Brain microvascular endothelial cell (primary cell): ENCODE measurements at regions not wholly inside any gene's neighbourhood (a gene's known extent, or its start where the extent isn't known, plus 50 kb on each side); places are given as distances from the start of the nearest gene placed in this dataset.

Experiments
- DNase-seq: peaks from one replicate; pipeline ENCODE4 v3.0.0-alpha.2; 2020
- H3K27ac ChIP-seq: fragments of 250-450 bp; sonication (Bioruptor Pico); 2 replicates; pipeline ENCODE4 v1.5.1; 2020; ENCODE audit warnings: mild to moderate bottlenecking, moderate library complexity
- H3K27me3 ChIP-seq: fragments of 250-450 bp; sonication (Bioruptor Pico); replicated peaks from 2 replicates; pipeline ENCODE4 v1.5.1; 2020; ENCODE audit warnings: mild to moderate bottlenecking
- H3K36me3 ChIP-seq: fragments of 250-450 bp; sonication (Bioruptor Pico); replicated peaks from 2 replicates; pipeline ENCODE4 v1.5.1; 2020; ENCODE audit warnings: mild to moderate bottlenecking
- H3K4me3 ChIP-seq: 2 replicates; pipeline ENCODE4 v1.5.1; 2011; ENCODE audit warnings: low read depth, mild to moderate bottlenecking, control low read depth, low read length, moderate library complexity
- CTCF ChIP-seq: IDR thresholded peaks from 2 replicates; pipeline ENCODE4 v1.5.1; 2011; ENCODE audit warnings: low read depth, mild to moderate bottlenecking, moderate library complexity, low read length, control low read depth, inconsistent platforms; ENCODE audit errors: missing control alignments
- in situ Hi-C: cut with HindIII; loops from 2 replicates; pipeline ENCODE4 v1.10.0; 2017; ENCODE audit warnings: low sequenced_read_pairs, low pct_ligation_motif_present

- no peaks in the 10 kb centered on the region for H3K36me3 ChIP-seq
- H3K27ac ChIP-seq, result no peak overlapping the region
- H3K4me3 ChIP-seq, result no peak overlapping the region
- no peak for DNase-seq
- TF ChIP-seq CTCF, result no peak
- in situ Hi-C loops, result no loop called here
- H3K27me3 ChIP-seq, result no peaks in the 10 kb centered on the region
Observed at GRCh38 chr6:130575557-130575956, 209.7 kb downstream of the TMEM200A start.

GRCh38 chr6:130575971-130576370 lies 210.2 kb downstream of the TMEM200A start:
- Histone ChIP-seq H3K27ac (no peak overlapping the region), H3K4me3 (no peak overlapping the region), H3K27me3 (no peaks in the 10 kb centered on the region), H3K36me3 (no peaks in the 10 kb centered on the region)
- no peak for TF ChIP-seq CTCF
- in situ Hi-C loops, result no loop called here
- no peak for DNase-seq

GRCh38 chr6:130577178-130577919 lies 211.5 kb downstream of the TMEM200A start:
- Histone ChIP-seq H3K4me3 (no peak overlapping the region), H3K36me3 (no peaks in the 10 kb centered on the region), H3K27me3 (no peaks in the 10 kb centered on the region), H3K27ac (no peak overlapping the region)
- DNase-seq, result no peak
- no peak for TF ChIP-seq CTCF
- in situ Hi-C loops, result no loop called here

GRCh38 chr6:130578713-130579112 lies 212.9 kb downstream of the TMEM200A start:
- Histone ChIP-seq H3K27me3 (no peaks in the 10 kb centered on the region), H3K4me3 (no peak overlapping the region), H3K36me3 (no peaks in the 10 kb centered on the region), H3K27ac (no peak overlapping the region)
- no peak for TF ChIP-seq CTCF
- in situ Hi-C loops, result no loop called here
- no peak for DNase-seq

- DNase-seq, result no peak
- in situ Hi-C loops, result no loop called here
- Histone ChIP-seq H3K4me3 (no peak overlapping the region), H3K27me3 (no peaks in the 10 kb centered on the region), H3K36me3 (no peaks in the 10 kb centered on the region), H3K27ac (no peak overlapping the region)
- no peak for TF ChIP-seq CTCF
Observed at GRCh38 chr6:130583268-130583667, 217.5 kb downstream of the TMEM200A start.

GRCh38 chr6:130585587-130585986 lies 219.8 kb downstream of the TMEM200A start:
- in situ Hi-C loops, result no loop called here
- H3K27ac ChIP-seq, result no peak overlapping the region
- H3K27me3 ChIP-seq, result no peaks in the 10 kb centered on the region
- no peaks in the 10 kb centered on the region for H3K36me3 ChIP-seq
- no peak for TF ChIP-seq CTCF
- DNase-seq, result no peak
- no peak overlapping the region for H3K4me3 ChIP-seq
